ENCODE measurements at regions not wholly inside any gene's neighbourhood (a gene's known extent, or its start where the extent isn't known, plus 50 kb on each side); places are given as distances from the start of the nearest gene placed in this dataset.

DNA sequence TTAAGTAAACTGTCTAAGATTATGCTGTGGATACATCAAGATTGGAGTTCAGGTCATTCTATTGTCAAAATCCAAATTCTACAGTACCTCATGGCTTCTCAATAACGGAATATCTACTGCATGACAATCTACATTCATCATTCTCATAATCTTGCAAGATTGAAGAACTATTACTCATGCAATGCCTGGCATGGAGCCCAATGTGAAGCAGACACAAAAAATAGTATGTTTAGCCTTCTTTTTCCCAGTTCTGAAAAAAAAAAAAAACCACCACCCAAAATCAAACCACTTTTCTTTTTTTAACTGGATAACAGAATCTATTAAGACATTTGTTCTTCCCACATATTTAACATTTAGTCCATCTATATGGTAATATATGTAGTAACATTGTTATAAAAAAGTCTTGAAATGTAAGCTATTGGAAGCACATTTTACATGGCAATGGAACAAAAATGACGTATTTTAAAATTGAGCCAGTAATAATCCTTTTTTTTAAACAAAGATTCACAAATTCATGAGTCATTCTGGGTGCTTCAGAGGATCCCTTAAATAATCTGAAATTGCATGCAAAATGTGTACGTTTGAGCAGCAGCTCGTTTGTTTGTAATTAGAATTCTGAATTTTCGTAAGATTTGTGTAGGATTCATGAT lies 232.2 kb upstream of the FMR1 start:
- no peak for TF ChIP-seq POLR2A (IDR thresholded peaks at IDR 0.05)
- TF ChIP-seq, protein P1, sequence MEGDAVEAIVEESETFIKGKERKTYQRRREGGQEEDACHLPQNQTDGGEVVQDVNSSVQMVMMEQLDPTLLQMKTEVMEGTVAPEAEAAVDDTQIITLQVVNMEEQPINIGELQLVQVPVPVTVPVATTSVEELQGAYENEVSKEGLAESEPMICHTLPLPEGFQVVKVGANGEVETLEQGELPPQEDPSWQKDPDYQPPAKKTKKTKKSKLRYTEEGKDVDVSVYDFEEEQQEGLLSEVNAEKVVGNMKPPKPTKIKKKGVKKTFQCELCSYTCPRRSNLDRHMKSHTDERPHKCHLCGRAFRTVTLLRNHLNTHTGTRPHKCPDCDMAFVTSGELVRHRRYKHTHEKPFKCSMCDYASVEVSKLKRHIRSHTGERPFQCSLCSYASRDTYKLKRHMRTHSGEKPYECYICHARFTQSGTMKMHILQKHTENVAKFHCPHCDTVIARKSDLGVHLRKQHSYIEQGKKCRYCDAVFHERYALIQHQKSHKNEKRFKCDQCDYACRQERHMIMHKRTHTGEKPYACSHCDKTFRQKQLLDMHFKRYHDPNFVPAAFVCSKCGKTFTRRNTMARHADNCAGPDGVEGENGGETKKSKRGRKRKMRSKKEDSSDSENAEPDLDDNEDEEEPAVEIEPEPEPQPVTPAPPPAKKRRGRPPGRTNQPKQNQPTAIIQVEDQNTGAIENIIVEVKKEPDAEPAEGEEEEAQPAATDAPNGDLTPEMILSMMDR (IDR thresholded peaks at IDR 0.05), result no peak

Data from uterus (tissue), 2 donors.